GM18508 (cell line): ENCODE measurements at regions not wholly inside any gene's neighbourhood (a gene's known extent, or its start where the extent isn't known, plus 50 kb on each side); places are given as distances from the start of the nearest gene placed in this dataset.

ENCODE experiments used
- ATAC-seq: cut with Tn5 transposase; IDR thresholded peaks from one replicate; pipeline ENCODE4 v1.9.1; 2021; ENCODE audit warnings: moderate number of reproducible peaks; ENCODE audit not compliant: insufficient read depth, unreplicated experiment

GRCh38 chr7:155212301-155213015, 85.2 kb upstream of the INSIG1 start:
- ATAC-seq, result no peak

- ATAC-seq, result no peak
Observed at GRCh38 chr7:155213385-155213784, 84.3 kb upstream of the INSIG1 start.

GRCh38 chr7:155213955-155214740, 83.5 kb upstream of the INSIG1 start:
- no peak for ATAC-seq

DNA sequence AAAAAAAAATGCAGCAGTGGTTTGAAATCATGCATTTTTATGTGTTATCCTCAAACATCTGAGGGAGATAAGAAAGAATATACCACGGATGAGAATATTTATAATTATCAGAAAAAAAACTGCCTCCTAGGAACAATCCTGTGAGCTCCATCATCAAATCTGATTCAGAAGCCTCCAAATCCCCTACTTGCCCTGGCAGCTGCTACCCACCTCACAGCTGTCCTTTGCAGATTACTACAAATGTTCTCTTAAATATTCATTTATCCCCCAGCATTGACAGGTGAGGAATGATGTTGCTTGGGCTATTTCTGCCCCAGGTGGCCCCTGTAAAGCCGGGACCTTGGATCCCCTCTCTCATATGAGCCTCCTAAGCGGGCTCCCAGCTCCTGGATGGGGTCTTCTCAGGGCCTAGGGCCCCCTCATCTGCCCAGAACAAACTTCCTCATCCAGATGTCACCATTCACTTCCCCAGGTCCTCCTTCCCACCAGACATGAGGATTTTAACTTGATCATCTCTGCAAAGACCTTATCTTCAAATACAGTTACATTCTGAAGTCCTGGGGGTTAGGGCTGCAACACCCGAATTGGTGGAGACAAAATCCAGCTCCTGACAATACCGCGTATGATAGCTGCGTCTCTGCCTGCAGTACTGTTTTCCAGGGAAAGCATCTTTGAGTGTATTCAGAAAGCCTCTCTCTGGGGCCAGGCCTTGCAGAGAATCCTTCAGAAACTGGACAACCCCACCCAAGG, 81.9 kb upstream of the INSIG1 start:
- ATAC-seq, result no peak

DNA sequence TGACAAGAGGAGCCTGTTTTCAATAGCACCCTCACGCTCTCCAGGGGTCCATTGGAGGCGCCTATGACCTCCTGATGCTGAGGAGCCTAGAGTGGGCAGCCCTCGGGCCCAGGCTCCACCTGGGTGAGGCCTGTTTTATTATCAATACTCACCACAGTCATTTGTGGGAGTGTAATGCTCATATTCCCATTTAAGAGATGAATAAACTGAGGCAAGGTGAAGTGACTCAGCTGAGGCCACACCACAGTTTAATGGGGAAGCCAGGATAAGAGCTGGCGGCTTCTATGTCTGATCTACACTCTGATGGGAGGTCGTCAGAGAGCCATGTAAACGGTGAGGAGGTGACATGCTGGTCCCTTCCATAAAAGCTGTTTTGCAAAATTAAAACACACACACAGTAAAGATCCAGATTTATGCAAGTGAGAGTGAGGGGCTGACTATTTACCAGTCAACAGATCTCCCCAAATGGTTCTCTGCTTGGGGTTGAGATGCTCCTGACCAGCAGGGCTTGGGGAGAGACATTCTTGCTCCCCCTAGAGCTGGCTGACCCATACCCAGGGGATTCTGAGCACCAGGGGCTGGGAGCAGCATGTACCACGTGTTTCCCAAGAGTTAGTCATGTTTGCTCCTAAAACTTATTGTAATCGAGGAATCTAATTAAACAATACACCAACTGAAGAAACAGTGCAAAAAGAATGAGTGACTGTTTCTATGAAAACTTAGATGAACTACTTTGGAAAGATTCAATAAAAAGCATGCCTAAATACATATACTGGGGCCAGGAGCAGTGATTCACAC, 81.0 kb upstream of the INSIG1 start:
- ATAC-seq, result no peak

GRCh38 chr7:155217634-155218033, 80.0 kb upstream of the INSIG1 start:
- ATAC-seq, result no peak

DNA sequence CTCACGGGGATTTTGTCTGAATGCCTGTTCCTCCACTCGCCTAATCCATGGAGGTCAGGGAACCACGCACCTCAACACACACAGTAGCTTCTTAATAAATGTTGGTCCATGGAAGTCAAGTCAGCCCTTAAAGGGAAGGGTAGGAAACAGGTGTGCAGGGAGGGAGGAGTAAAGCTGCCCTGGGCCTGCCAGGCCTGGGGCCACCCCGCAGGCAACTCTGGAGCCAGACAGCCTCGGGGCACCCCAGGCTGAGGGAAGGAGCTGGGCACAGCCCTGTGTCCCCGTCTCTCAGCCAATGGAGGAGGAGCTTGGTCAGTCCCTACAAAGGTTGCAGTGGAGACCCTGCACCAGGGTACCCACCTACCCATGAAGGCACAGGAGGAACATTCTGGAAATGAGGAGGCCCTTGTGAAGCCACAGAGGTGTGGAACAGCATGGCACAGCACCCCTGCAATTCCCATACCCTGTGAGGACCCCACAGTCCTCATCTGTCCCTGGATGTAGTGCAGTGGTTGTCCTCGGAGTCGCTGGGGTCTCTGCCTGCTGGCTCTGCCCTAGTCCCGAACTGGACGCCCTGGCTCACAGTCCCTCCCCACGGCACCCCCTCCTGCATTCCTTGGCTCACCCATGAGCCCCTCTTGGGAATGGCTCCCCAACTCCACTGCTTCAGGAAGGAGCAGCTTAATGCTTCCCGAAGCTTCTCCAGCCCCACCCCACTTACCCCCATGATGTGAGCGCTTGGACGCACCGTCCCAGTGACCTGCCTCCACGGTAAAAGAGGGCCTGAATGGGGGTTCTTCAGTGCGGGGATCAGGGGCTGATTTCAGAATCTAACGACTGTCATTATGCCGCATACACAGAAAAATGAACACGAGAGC, 79.2 kb upstream of the INSIG1 start:
- no peak for ATAC-seq

DNA sequence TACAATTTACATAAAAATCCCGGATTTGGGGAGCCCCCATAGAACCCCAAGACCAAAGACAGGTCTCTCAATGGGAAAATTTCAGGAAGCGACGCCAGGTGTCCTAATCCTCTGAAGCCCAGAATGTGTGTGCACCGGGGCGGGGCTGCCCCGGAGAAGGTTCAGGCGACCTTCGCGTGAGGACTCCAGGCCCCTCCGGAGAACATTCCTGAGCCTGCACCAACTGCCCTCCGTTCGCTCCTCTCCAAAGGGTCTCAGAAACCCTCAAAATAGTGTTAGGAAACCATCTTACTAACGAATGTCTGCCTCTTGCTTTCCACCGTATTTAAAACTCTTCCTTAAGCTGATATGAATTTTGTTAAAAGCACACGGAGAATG, 78.5 kb upstream of the INSIG1 start:
- ATAC-seq, result no peak

DNA sequence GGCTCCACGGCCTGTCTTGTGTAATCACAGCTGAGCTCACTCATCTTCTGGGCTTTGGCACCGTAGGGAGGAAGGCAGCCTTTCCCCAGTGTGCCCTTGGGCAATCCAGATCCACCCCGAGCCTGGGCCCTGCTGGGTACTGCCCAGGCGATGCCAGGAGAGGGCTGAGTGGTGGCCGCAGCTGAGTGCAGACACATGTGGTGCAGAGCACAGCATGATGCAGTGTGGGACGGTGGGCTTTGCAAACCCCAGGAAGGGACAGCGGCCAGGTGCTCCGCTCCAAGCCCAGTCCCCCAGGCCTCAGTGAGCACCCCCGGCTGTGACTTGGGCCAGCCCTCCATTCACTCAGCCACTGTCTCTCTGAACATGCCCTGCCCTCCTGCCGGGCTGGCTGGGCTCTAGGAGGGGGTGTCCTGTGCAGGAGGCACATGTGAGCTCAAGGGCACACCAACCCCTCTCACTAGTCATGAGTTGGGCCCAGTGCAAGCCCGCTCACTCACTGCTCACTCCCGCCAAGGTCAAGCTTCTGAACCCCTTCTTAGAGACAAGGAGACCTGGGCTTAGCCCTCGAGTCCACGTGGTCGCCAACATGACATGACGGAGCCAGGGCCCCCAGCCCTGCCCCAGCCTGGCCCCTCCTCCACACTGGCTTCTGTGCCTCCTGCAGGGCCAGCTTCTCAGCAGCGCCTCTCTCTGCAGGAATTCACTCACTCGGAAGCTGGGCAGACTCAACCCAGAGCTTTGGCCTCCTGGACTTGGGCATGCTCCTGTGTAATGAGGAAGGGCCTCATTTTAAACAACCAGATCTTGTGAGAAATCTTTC, 77.5 kb upstream of the INSIG1 start:
- ATAC-seq, result no peak

DNA sequence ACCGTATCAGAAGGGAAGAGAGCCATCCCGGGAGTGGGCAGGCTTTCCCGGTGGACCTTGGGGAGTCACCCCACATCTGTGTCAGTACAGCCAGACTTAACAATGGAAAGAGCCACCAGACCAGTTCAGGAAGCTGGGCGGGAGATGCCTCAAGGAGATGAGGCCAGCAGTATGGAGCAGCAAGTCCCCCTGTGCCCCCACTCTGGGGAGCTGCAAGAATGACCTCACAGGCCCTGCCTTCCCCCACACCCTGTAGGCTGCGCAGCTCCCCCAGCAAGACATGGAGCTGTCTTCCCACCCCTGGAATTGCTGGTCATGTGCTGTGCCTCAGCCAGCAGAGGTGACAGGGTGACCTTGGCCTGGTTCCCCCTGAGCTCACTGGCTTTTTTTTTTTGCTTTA, 76.8 kb upstream of the INSIG1 start:
- ATAC-seq, result no peak

GRCh38 chr7:155221547-155221946, 76.1 kb upstream of the INSIG1 start:
- ATAC-seq, result no peak

DNA sequence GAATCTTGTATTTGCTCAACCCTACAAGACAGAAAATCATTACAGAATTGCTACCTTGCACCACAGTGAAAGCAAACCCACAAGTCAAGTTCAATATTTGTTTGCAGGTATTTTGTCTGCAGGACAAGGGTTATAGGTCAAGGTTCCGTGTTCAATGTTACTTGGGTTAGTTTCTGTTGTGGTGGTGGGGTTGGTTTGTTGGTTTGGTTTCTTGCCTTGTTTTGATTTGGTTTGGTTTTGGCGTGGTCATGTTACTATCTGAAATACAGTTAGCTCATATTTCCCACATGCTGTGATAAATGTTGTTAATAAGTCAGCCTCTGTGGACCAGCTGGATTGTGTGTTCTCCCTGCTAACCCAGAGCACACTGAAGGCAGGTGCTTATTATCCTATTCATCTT, 75.6 kb upstream of the INSIG1 start:
- ATAC-seq, result no peak

- no peak for ATAC-seq
Observed at GRCh38 chr7:155222573-155222972, 75.1 kb upstream of the INSIG1 start.

GRCh38 chr7:155223021-155223420, 74.7 kb upstream of the INSIG1 start:
- ATAC-seq, result no peak

GRCh38 chr7:155223503-155223902, 74.2 kb upstream of the INSIG1 start:
- ATAC-seq, result no peak

DNA sequence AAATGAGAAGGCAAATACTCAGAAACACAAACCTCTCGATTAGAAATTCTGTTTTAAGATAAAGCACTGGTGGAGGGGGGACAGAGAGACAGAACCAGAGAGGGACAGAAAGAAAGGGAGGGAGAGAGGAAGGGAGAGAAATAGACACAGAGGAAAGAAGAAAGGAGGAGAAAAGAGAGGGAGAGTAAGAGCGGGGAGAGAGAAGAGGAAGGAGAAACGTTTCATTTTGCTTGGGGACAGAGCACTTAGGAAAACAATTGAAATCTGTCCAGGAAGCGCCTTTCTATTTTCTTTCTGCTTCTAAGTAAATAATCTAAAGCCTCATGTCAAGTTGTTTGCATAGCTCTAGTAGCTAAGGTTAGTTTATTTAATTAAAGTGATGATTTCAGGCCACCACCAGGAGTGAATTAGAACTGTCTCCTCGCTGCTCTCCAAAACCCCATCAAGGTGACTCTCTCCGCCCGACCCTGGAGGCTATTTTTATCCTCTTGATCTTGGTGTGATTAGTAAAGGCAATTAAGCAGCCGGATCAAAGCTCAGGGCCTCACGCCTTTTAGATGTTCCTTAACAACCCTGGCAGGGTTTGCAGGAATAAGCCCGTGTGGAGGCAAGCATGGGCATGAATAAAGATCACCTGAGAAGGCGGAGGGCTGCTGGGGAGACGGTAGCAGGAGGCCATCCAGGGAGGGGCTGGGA, 73.4 kb upstream of the INSIG1 start:
- ATAC-seq, result no peak

DNA sequence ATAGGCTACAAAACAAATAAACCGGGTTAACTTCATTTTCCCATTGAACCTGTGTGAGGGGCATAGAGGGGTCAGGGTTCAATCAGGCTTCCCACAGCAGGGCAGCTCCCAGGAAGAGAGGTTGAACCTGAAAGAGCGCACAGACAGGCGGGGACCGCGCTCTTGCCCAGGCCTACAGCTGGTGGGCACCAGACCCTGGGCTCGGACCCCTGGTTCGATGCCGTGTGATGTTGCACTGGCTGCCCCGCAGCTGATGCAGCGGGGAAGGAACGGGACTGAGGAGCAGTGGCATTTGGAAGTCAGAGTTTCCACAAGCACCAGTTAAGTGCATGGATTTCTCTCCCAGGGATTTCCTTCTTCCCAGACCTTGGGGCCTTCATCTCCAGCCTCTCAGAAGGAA, 72.6 kb upstream of the INSIG1 start:
- ATAC-seq, result no peak

DNA sequence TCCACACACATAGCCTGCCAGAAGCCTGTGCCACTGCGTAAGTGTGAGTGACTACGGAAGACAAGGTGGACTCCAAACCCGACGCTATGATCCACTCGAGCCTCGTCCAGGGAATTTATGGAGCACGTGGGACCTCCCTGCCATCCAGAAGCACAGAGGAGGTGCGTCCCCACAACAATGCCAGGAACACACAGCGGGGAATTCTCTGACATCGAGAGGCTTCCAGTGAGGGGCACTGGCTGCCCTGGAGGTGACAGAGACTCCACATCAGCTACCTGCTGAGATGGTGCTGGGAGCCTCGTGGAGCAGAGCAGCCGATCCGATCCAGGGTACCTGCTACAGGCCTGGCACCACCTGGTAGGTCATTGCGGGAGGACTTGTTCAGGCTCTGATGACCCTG, 72.2 kb upstream of the INSIG1 start:
- ATAC-seq, result no peak
